GM18951 (cell line): ENCODE measurements at regions not wholly inside any gene's neighbourhood (a gene's known extent, or its start where the extent isn't known, plus 50 kb on each side); places are given as distances from the start of the nearest gene placed in this dataset.

Source experiments
- POLR2A ChIP-seq: IDR thresholded peaks from 4 replicates; pipeline ENCODE4 v1.6.1; 2011; ENCODE audit warnings: mild to moderate bottlenecking; ENCODE audit not compliant: insufficient read length, insufficient read depth; ENCODE audit errors: extremely low read depth
- in situ Hi-C: fragments of 300-500 bp; cut with MboI; formaldehyde crosslinking; loops from one replicate; pipeline ENCODE4 v1.12.0; 2022; ENCODE audit warnings: low sequenced_read_pairs, mixed read lengths, inconsistent platforms; ENCODE audit not compliant: unreplicated experiment

- in situ Hi-C loops: no loop called here
- no peak for TF ChIP-seq POLR2A
These were observed 200.3 kb upstream of the ID2 start for GRCh38 chr2:8481463-8482009.

- in situ Hi-C loops: no loop called here
- TF ChIP-seq POLR2A: no peak
These were observed 199.4 kb upstream of the ID2 start for GRCh38 chr2:8482432-8482831.

GRCh38 chr2:8484502-8485283, 197.2 kb upstream of the ID2 start:
- no peak for TF ChIP-seq POLR2A
- in situ Hi-C loops: no loop called here

DNA sequence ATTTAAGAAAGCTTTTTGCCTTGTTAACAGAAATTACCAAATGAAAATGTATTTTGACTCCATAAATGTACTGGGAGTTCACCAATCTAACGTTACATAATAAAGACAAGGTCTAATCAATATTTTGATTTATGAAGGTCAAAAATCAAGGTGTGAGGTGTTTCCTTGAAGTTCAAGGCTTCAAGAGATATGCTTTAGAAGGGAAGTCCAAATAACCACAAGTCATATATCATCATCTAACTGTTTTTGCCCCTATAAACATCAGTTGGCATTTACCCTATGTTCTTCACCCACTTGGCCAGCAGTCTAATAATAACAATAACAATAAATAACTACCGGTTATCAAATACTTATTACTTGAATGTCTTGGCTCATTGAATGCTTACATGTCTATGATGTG, 196.1 kb upstream of the ID2 start:
- in situ Hi-C loops: no loop called here
- TF ChIP-seq POLR2A: no peak

DNA sequence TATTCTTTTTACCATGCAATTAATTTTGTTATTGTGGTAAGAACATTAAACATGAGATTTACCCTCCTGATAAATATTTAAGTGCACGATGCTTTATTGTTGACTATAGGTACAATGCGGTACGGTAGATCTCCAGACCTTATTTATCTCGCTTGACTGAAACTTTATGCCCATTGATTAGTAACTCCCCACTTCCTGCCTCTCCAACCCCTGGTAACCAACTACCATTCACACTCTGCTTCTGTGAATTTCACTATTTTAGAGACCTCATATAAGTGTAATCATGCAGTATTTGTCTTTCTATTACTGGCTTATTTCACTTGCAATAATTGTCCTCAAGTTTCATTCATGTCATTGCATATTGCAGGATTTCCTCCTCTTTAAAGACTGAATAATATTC, 195.7 kb upstream of the ID2 start:
- TF ChIP-seq POLR2A: no peak
- in situ Hi-C loops: no loop called here

DNA sequence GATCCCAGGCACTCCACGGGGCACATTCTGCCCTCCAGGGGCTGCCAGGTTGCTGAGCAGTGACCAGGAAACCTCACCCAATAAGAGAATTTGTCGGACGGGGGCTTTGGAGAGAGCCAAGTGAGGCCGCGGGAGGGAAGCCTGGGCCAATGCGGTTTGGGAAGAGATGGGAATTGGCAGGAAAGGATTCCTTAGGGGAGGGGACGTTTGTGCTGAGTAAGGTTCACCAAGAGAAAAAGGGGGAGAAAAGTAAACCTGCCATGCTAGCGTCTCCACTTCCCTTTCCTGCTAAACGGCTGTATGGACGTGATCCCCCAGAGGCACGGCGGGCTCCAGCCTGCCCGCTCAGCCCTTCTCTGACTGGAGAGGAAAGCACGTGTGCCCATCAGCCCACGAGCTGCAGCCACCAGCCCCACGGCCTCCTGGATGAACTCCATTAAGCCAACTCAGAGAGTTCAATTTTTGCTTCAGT, 194.4 kb upstream of the ID2 start:
- no peak for TF ChIP-seq POLR2A
- in situ Hi-C loops: no loop called here

DNA sequence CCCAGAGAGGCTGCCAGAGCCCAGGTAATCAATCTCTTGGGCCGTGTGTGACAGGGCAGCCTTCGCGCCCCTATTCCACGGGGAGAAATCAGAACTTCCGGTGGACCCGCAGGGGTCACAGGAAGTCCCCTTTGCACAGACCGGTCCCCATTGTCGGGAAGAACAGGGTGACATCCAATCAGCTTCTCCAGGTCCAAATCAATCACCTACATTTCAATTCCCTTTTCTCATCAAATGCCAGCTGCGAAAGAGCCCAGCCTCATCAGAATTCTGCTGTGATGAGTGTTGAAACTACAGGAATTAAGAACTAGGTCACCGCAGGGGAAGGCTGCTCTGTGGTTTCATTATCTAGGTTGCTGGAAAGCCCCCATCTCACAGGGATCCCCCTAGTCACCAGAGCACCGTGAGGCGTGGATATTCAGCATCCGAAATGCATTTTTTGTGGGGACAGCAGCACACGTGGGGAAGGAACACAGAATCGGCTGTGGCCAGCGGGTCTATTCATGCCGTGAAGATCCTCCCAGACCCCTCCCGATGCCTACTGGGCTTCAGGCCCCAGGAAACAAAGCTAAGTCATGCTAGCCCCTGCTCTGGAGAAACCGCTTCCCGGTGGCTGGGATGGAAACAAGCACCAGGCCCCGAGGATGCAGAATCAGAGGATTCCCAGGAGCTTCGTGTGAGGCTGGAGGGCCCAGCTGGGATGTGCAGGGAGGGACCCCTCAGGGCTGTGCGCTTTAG, 193.7 kb upstream of the ID2 start:
- TF ChIP-seq POLR2A: peak; percentile 26
- in situ Hi-C loops: no loop called here

- no peak for TF ChIP-seq POLR2A
- in situ Hi-C loops: no loop called here
These were observed 192.6 kb upstream of the ID2 start for GRCh38 chr2:8489221-8489620.

DNA sequence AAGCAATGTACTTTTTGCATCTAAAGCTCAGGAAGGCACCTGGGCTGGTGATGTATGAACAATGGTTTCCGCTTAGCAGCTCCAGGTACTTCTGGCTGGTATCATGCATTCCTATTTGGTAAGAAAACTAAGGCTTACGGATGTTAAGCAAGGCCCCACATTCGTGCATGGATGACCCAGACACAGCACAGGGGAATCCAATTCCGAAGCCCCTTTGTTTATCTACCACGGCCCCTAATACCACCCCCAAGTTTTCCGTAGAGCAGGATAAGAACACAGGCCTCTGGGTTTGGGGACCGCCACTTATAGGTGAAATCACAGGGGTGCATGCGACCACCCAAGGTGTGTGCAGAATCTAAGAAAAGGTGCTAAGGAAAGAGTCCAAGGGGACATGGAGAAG, 192.1 kb upstream of the ID2 start:
- in situ Hi-C loops: no loop called here
- TF ChIP-seq POLR2A: no peak

GRCh38 chr2:8490166-8490721, 191.6 kb upstream of the ID2 start:
- no peak for TF ChIP-seq POLR2A
- in situ Hi-C loops: no loop called here

GRCh38 chr2:8491296-8492027, 190.4 kb upstream of the ID2 start:
- in situ Hi-C loops: no loop called here
- no peak for TF ChIP-seq POLR2A

DNA sequence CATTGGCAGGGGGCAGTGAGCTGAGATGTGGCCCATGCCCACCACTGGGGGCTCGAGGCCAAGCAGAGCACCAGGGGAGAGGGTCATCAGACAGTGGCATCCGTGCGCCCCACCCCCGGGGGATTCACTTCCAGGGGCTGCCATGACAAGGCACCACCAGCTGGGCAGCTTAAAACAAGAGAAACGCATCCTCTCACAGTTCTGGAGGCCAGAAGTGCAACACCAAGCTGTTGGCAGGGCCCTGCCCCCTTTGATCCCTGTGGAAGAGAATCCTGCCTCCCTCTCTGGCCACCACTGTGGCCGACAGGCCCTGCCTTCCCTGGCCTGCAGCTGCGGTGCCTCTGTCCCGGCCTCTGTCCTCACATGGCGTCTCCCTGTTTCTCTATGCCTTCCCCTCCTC, 187.7 kb upstream of the ID2 start:
- in situ Hi-C loops: no loop called here
- TF ChIP-seq POLR2A: no peak

GRCh38 chr2:8494589-8494988, 187.3 kb upstream of the ID2 start:
- in situ Hi-C loops: no loop called here
- no peak for TF ChIP-seq POLR2A

- in situ Hi-C loops: no loop called here
- TF ChIP-seq POLR2A: no peak
These were observed 186.5 kb upstream of the ID2 start for GRCh38 chr2:8495189-8495989.
